ENCODE measurements at regions not wholly inside any gene's neighbourhood (a gene's known extent, or its start where the extent isn't known, plus 50 kb on each side); places are given as distances from the start of the nearest gene placed in this dataset.
"Not testable (repeated sequence)": the region's sequence is repeated elsewhere in the genome, so short reads cannot be mapped to it uniquely, and the experiment has no call there.

GRCh38 chr5:66441351-66441750 lies 154.8 kb upstream of the MAST4 start:
- peaks cover 9% of the 10 kb centered on the region for H3K4me1 Mint-ChIP-seq (ENCODE audit: low read depth)
- H3K4me3 Mint-ChIP-seq (ENCODE audit: unreplicated experiment), result no peak overlapping the region
- no peak for DNase-seq (ENCODE audit: low spot score)
- H3K36me3 Mint-ChIP-seq (ENCODE audit: low read depth), result no peaks in the 10 kb centered on the region
- H3K27me3 Mint-ChIP-seq (ENCODE audit: low read depth), result no peaks in the 10 kb centered on the region
- no peak for TF ChIP-seq CTCF (IDR thresholded peaks at IDR 0.05)
- no peak overlapping the region for H3K27ac Mint-ChIP-seq (ENCODE audit: unreplicated experiment)
- peaks cover 3% of the 10 kb centered on the region for H3K9me3 Mint-ChIP-seq (ENCODE audit: low read depth)

GRCh38 chr5:66442951-66443445 lies 153.2 kb upstream of the MAST4 start:
- Mint-ChIP-seq H3K27ac (ENCODE audit: unreplicated experiment) (no peak overlapping the region), H3K9me3 (ENCODE audit: low read depth) (peaks cover 10% of the 10 kb centered on the region), H3K36me3 (ENCODE audit: low read depth) (peaks cover 4% of the 10 kb centered on the region), H3K4me3 (ENCODE audit: unreplicated experiment) (no peak overlapping the region), H3K4me1 (ENCODE audit: low read depth) (peaks cover 9% of the 10 kb centered on the region), H3K27me3 (ENCODE audit: low read depth) (no peaks in the 10 kb centered on the region)
- TF ChIP-seq CTCF (IDR thresholded peaks at IDR 0.05), result no peak
- no peak for DNase-seq (ENCODE audit: low spot score)

DNA sequence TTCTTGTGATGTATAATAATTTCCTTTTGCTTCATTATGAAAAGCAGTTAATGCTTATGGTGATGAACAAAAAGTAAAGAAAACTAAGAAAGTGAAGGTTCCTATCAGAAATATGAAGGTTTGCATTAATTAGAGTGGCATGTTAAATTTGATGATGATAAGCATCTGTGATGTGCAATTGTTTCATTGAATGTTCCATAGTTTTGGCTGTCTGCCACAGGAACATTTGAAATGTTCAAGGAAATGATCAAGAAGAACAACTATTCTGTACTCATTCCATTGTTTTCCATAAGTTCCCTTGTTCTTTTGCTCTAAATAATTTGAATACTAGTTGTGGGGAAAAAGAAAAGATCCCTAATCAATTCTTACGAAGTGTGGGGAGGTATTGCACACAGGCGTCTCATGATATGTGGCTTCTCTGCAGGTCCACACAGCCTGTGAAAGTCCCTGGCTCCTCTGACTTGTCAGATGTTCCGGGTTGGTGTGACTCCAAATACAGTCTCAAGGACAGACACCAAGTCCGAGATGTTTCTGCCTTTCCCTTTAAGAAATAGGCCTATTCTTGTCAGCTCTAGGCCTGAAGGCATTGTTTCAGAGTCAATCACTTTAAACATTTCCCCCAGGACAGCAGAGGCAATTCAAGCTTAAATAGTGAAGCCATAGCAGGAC lies 152.6 kb upstream of the MAST4 start:
- no peak for DNase-seq (ENCODE audit: low spot score)
- peaks cover 16% of the 10 kb centered on the region for H3K9me3 Mint-ChIP-seq (ENCODE audit: low read depth)
- no peak overlapping the region for H3K4me3 Mint-ChIP-seq (ENCODE audit: unreplicated experiment)
- H3K27me3 Mint-ChIP-seq (ENCODE audit: low read depth), result no peaks in the 10 kb centered on the region
- H3K36me3 Mint-ChIP-seq (ENCODE audit: low read depth), result peaks cover 6% of the 10 kb centered on the region
- H3K27ac Mint-ChIP-seq (ENCODE audit: unreplicated experiment), result no peak overlapping the region
- H3K4me1 Mint-ChIP-seq (ENCODE audit: low read depth), result peaks cover 9% of the 10 kb centered on the region
- TF ChIP-seq CTCF (IDR thresholded peaks at IDR 0.05), result no peak

- DNase-seq (ENCODE audit: low spot score); H3K36me3 Mint-ChIP-seq (ENCODE audit: low read depth); H3K27ac Mint-ChIP-seq (ENCODE audit: unreplicated experiment); H3K27me3 Mint-ChIP-seq (ENCODE audit: low read depth); H3K4me3 Mint-ChIP-seq (ENCODE audit: unreplicated experiment); H3K4me1 Mint-ChIP-seq (ENCODE audit: low read depth): not testable (repeated sequence)
- H3K9me3 Mint-ChIP-seq (ENCODE audit: low read depth), result peaks cover 22% of the 10 kb centered on the region
Measured at GRCh38 chr5:66448070-66448469, 148.1 kb upstream of the MAST4 start.

DNA sequence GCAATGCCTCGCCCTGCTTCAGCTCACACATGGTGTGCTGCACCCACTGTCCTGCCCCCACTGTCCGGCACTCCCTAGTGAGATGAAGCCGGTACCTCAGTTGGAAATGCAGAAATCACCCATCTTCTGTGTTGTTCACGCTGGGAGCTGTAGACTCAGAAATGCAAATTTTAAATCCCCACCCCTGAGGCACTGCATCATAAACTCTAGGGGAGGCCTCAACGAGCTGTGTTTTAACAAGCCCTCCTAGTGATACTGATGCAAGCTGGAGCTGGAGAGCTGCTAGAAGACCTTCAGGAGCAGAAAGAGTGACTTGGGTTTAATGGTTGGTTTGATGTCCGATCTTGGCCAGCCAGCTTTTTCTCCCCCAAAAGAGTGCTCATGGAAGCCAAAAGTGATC lies 146.0 kb upstream of the MAST4 start:
- Mint-ChIP-seq H3K27me3 (ENCODE audit: low read depth) (no peaks in the 10 kb centered on the region), H3K9me3 (ENCODE audit: low read depth) (peaks cover 22% of the 10 kb centered on the region), H3K4me3 (ENCODE audit: unreplicated experiment) (no peak overlapping the region), H3K27ac (ENCODE audit: unreplicated experiment) (no peak overlapping the region), H3K36me3 (ENCODE audit: low read depth) (peaks cover 9% of the 10 kb centered on the region), H3K4me1 (ENCODE audit: low read depth) (peaks cover 20% of the 10 kb centered on the region)
- DNase-seq (ENCODE audit: low spot score), result no peak
- no peak for TF ChIP-seq CTCF (IDR thresholded peaks at IDR 0.05)

GRCh38 chr5:66450988-66451387 lies 145.2 kb upstream of the MAST4 start:
- H3K9me3 Mint-ChIP-seq (ENCODE audit: low read depth), result peaks cover 22% of the 10 kb centered on the region
- peaks cover 27% of the 10 kb centered on the region for H3K4me1 Mint-ChIP-seq (ENCODE audit: low read depth)
- H3K36me3 Mint-ChIP-seq (ENCODE audit: low read depth), result peaks cover 9% of the 10 kb centered on the region
- H3K27ac Mint-ChIP-seq (ENCODE audit: unreplicated experiment), result no peak overlapping the region
- no peak for TF ChIP-seq CTCF (IDR thresholded peaks at IDR 0.05)
- DNase-seq (ENCODE audit: low spot score), result no peak
- no peak overlapping the region for H3K4me3 Mint-ChIP-seq (ENCODE audit: unreplicated experiment)
- no peaks in the 10 kb centered on the region for H3K27me3 Mint-ChIP-seq (ENCODE audit: low read depth)
